Naive thymus-derived CD8-positive, alpha-beta T cell (primary cell): ENCODE measurements at regions not wholly inside any gene's neighbourhood (a gene's known extent, or its start where the extent isn't known, plus 50 kb on each side); places are given as distances from the start of the nearest gene placed in this dataset.

ENCODE experiments used
- ATAC-seq, 2 donors: fragments of 150-1000 bp; cut with Tn5 transposase in 1 of 2; sonication (Bioruptor Pico), chemical (Tn5 transposase) in 1 of 2; 1 replicate in 1 of 2; 2 replicates in 1 of 2; pipeline ENCODE4 v1.10.0; 2021; ENCODE audit warnings: mild to moderate bottlenecking in 2 of 2, moderate library complexity in 2 of 2
- POLR2A ChIA-PET: fragments of 350-600 bp; sonication (Branson Sonifier 250); formaldehyde crosslinking; loops from one replicate; lab custom pipeline; 2021; ENCODE audit warnings: antibody characterized with exemption; lab: Charles Lee
- DNase-seq, 10 donors: peaks; one replicate each; pipeline versions ENCODE4 v3.0.0 to v3.0.0-alpha.2; 2020 to 2022
- H3K27ac Mint-ChIP-seq, 10 donors: one replicate each; pipeline ENCODE4 v1.8.0; 2020 to 2022; ENCODE audit warnings: mild to moderate bottlenecking in 10 of 10, mixed read lengths in 10 of 10, moderate library complexity in 4 of 10, inconsistent platforms in 1 of 10
- H3K27me3 Mint-ChIP-seq, 5 donors: one replicate each; pipeline ENCODE4 v1.8.0; 2021 to 2022; ENCODE audit warnings: mixed read lengths in 5 of 5
- H3K36me3 Mint-ChIP-seq, 3 donors: one replicate each; pipeline ENCODE4 v1.8.0; 2020 to 2022; ENCODE audit warnings: mixed read lengths in 3 of 3, mild to moderate bottlenecking in 2 of 3, inconsistent platforms in 1 of 3
- H3K4me1 Mint-ChIP-seq, 4 donors: one replicate each; pipeline ENCODE4 v1.8.0; 2021 to 2022; ENCODE audit warnings: mixed read lengths in 4 of 4
- H3K4me3 Mint-ChIP-seq, 10 donors: one replicate each; pipeline ENCODE4 v1.8.0; 2020 to 2022; ENCODE audit warnings: mild to moderate bottlenecking in 10 of 10, mixed read lengths in 10 of 10, moderate library complexity in 6 of 10, inconsistent platforms in 1 of 10
- H3K9me3 Mint-ChIP-seq, 9 donors: one replicate each; pipeline ENCODE4 v1.8.0; 2020 to 2022; ENCODE audit warnings: mixed read lengths in 9 of 9, mild to moderate bottlenecking in 3 of 9, inconsistent platforms in 1 of 9, moderate library complexity in 1 of 9

DNA sequence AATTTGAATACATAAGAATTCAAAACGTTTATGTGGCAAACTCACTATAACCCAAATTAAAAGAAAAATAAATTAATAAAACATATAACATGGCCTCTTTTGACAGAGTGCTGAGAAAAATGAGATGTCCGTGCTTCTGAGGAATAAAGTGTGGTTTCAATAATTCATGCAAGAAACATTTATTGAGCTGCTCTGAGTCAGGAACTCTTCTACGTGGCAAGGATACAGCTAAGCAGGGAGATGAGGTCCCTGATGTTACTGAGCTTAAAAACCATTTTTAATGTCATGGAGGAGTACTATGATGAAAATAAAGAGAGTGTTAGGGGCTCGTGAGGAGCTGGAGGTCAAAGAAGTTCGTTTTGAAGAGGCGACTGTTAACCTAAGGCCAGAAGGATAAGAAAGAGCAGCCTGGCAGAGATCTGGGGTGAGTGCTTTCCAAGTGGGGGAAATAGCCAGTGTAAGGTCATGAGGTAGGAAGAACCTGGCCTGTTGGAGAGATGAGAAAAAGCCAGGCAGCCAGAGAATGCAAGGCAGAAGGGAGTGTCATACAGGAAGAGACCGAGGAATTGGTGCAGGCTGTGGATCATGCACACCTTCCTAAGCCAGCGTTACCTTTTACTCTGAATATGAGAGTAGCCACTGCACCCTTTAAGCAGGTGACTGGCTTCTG, 182.2 kb upstream of the DUSP10 start:
- POLR2A ChIA-PET: no interaction called here
- peaks cover 0 to 2% (median 2%) of the 10 kb centered on the region in 3 donors for H3K36me3 Mint-ChIP-seq
- peaks cover 0 to 4% (median 0%) of the 10 kb centered on the region in 9 donors for H3K9me3 Mint-ChIP-seq
- H3K4me1 Mint-ChIP-seq: no peaks in the 10 kb centered on the region
- H3K27me3 Mint-ChIP-seq: peaks cover 0 to 10% (median 0%) of the 10 kb centered on the region in 5 donors
- ATAC-seq: no peak
- no peak overlapping the region for H3K4me3 Mint-ChIP-seq
- DNase-seq: no peak
- no peak overlapping the region for H3K27ac Mint-ChIP-seq

DNA sequence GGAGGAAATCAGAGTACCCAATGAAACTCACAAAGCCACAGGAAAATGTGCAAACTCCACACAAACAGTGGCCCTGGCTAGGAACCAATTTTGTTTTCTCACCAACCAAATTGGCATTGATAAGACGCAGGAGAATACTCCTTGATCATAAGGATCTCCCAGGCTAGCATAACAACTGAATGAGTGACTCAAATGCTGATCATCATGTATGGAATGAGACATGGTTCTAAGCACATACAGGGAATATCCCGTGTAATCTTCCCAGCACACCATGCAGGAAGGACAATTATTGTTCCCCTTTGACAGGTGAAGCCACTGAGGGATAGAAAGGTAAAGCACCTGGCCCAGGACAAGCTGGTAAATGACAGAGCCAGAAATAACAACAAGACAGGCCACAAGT, 180.0 kb upstream of the DUSP10 start:
- Mint-ChIP-seq H3K4me3 (no peak overlapping the region), H3K9me3 (no peaks in the 10 kb centered on the region), H3K36me3 (peaks cover 0 to 2% (median 0%) of the 10 kb centered on the region in 3 donors), H3K27me3 (peaks cover 0 to 5% (median 0%) of the 10 kb centered on the region in 5 donors), H3K27ac (no peak overlapping the region), H3K4me1 (no peaks in the 10 kb centered on the region)
- DNase-seq (no peak), ATAC-seq (no peak)
- POLR2A ChIA-PET: no interaction called here

DNA sequence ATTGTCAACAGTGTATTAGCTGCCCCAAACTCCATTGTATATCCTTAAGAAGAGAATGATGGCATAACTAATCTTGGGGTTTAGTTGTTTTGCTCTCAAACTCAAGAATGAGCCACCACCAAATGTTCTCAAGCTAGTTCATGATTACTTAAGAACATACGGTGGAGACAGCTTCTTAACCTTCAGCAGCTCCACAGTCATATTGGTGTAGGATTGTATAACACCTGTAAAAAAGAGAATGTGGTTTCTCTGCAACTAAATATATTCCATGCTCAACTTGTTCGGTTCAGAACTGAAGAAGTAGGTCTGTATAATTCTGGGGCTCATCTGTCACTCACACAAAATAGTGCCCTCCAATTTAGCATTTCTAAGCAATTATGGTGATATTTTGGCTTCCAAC, 177.9 kb upstream of the DUSP10 start:
- Mint-ChIP-seq H3K4me3 (no peak overlapping the region), H3K4me1 (no peaks in the 10 kb centered on the region), H3K27ac (no peak overlapping the region), H3K9me3 (no peaks in the 10 kb centered on the region), H3K36me3 (no peaks in the 10 kb centered on the region), H3K27me3 (peaks cover 0 to 7% (median 0%) of the 10 kb centered on the region in 5 donors)
- no peak for DNase-seq
- ATAC-seq: no peak
- POLR2A ChIA-PET: no interaction called here

DNA sequence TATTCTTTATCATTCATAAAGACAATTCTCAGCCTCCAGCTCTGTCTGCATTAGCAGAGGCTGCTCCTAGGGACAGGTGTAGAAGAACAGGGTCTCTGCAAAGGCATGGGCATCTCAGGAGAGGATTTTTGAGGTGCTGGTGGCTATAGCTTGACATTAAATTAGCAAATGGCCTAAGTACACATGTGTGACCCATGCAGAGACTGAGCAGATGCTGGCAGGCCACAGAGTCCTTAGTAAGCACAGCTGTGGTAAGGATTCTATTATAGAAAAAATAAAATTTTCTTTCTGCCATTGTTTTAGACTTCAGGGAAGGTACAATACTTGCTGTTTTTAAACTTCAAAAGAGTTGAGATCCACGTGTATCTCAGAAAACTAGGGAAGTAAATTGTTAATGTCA, 177.5 kb upstream of the DUSP10 start:
- no peak overlapping the region for H3K27ac Mint-ChIP-seq
- no peak for DNase-seq
- peaks cover 0 to 7% (median 0%) of the 10 kb centered on the region in 5 donors for H3K27me3 Mint-ChIP-seq
- no peak overlapping the region for H3K4me3 Mint-ChIP-seq
- no peak for ATAC-seq
- POLR2A ChIA-PET: no interaction called here
- H3K36me3 Mint-ChIP-seq: no peaks in the 10 kb centered on the region
- H3K9me3 Mint-ChIP-seq: no peaks in the 10 kb centered on the region
- H3K4me1 Mint-ChIP-seq: no peaks in the 10 kb centered on the region

DNA sequence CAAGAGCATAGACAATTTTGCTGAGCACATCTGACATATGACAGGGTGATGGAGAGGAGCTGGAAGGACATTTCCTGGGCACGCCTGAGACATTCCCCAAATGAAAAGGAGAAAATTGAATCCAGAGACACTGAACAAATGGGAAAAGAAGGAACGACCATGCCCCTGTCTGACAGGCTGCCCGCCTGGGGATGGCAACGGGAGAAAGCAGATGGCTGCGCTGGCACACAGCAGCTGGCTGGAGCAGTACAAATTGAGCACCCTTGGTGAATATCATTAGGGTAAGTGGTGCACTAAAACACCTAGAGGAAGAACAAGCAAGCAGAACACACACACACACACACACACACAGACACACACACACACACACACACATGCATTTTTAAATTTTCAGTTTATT, 174.3 kb upstream of the DUSP10 start:
- POLR2A ChIA-PET: no interaction called here
- Mint-ChIP-seq H3K4me3 (no peak overlapping the region), H3K9me3 (no peaks in the 10 kb centered on the region), H3K27ac (no peak overlapping the region), H3K27me3 (peaks cover 0 to 7% (median 0%) of the 10 kb centered on the region in 5 donors), H3K36me3 (no peaks in the 10 kb centered on the region), H3K4me1 (peaks cover 0 to 4% (median under 1%) of the 10 kb centered on the region in 4 donors)
- ATAC-seq (no peak), DNase-seq (no peak)

DNA sequence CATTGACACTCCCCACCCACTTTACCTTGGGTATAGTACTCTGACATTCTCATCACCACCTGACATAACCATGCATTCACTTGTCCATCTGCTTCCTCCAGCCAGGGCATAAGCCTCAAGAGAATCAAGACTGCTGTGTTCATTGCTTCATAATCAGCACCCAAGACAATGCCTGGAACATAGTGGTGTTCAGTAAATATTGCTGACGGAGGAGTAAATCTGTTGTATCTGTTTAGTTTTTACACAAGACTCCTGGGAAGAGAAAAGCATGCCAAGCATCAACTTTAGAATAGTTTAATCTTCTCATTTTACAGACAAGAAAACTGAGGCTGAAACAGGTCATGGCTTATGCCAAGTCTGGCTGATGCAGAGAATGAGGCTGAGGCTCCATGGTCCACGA, 173.9 kb upstream of the DUSP10 start:
- POLR2A ChIA-PET: no interaction called here
- no peak for DNase-seq
- Mint-ChIP-seq H3K27ac (no peak overlapping the region), H3K9me3 (no peaks in the 10 kb centered on the region), H3K4me1 (peaks cover 0 to 4% (median under 1%) of the 10 kb centered on the region in 4 donors), H3K4me3 (no peak overlapping the region), H3K27me3 (peaks cover 0 to 7% (median 0%) of the 10 kb centered on the region in 5 donors), H3K36me3 (no peaks in the 10 kb centered on the region)
- ATAC-seq: no peak

DNA sequence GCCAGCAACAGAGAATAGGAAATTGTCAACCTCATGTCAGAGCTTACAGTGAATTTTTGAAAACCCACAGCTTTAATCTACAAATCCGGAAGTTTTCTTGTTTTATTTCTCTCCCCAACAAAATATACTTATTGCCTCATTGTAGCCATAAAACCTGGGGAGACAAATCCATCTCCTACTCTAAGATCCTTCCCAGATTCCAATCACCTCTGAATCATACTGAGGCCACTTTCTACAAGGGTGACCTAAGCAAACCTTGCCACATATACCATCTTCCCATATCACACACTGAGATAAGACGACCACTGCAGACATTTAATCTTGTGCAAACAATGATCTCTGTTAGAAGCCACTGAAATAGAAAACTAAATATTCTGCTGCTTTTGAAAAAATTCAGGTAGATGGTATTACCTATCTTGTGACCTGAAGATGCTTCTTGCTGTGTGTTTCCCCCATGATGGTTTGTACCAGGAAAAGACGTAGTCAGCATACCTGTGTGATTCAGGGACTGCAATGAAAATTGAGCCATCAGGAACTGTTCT, 171.5 kb upstream of the DUSP10 start:
- H3K9me3 Mint-ChIP-seq: no peaks in the 10 kb centered on the region
- peaks cover 0 to 7% (median 0%) of the 10 kb centered on the region in 5 donors for H3K27me3 Mint-ChIP-seq
- no peak for ATAC-seq
- POLR2A ChIA-PET: no interaction called here
- H3K36me3 Mint-ChIP-seq: no peaks in the 10 kb centered on the region
- peaks cover 0 to 4% (median under 1%) of the 10 kb centered on the region in 4 donors for H3K4me1 Mint-ChIP-seq
- no peak overlapping the region for H3K27ac Mint-ChIP-seq
- no peak overlapping the region for H3K4me3 Mint-ChIP-seq
- DNase-seq: no peak

DNA sequence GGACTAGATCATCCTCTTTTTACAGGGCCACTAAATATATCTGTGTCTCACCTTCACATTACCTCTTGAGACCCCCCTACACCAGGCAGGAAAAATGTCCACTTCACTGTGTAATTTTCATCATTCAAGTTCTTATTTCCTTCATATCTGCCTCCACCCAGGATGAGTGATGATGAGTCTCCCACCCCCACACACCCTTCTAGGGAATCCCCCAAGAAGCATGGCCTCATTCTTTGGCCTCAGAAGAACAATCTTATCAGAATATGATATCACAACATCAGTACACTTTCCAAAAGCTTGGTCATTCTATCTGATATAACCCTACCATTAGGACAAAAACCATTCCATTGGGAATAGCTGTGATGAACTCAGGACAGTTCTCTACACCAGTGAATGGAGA, 170.3 kb upstream of the DUSP10 start:
- POLR2A ChIA-PET: no interaction called here
- Mint-ChIP-seq H3K4me3 (no peak overlapping the region), H3K36me3 (no peaks in the 10 kb centered on the region), H3K4me1 (peaks cover 0 to 4% (median under 1%) of the 10 kb centered on the region in 4 donors), H3K27ac (no peak overlapping the region), H3K9me3 (no peaks in the 10 kb centered on the region), H3K27me3 (peaks cover 0 to 7% (median 0%) of the 10 kb centered on the region in 5 donors)
- no peak for DNase-seq
- no peak for ATAC-seq

DNA sequence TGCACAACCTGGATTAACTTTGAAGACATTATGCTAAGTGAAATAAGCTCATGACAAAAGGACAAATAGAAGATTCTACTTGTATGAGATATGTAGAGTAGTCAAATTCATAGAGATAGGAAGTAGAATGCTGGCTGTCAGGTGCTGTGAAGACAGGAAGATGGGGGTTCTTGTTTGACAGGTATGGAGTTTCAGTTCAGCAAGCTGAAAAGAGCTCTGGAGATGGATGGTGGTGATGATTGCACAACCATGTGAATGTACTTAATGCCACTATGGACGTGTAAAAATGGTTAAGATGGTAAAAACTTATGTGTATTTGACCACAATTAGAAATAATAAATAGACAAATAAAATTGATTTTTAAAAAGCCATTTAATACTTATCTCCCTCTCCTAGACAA, 169.8 kb upstream of the DUSP10 start:
- Mint-ChIP-seq H3K36me3 (no peaks in the 10 kb centered on the region), H3K4me3 (no peak overlapping the region), H3K9me3 (no peaks in the 10 kb centered on the region), H3K4me1 (peaks cover 0 to 4% (median under 1%) of the 10 kb centered on the region in 4 donors), H3K27me3 (peaks cover 0 to 7% (median 0%) of the 10 kb centered on the region in 5 donors), H3K27ac (no peak overlapping the region)
- POLR2A ChIA-PET: no interaction called here
- DNase-seq: no peak
- no peak for ATAC-seq

DNA sequence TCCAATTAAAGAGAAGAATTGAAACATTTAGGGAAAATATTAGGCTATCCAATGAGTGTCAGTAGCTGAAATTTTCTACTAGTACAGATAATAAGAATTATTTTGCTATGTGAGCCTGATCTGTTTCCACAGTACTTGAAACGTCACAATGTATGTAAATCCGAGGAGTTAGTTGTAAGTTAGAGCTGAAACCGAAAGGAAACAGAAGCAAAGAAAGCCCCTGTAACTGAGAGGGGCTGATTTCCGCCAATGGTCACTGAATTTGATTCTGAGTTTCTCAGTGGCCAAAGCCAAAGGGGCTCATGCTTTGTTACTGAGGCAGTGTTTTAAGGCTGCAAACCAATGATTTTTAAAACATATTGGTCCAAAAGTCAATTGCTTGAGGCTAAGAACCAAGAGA, 168.3 kb upstream of the DUSP10 start:
- Mint-ChIP-seq H3K27me3 (no peaks in the 10 kb centered on the region), H3K36me3 (no peaks in the 10 kb centered on the region), H3K9me3 (no peaks in the 10 kb centered on the region), H3K4me1 (peaks cover 0 to 4% (median 1%) of the 10 kb centered on the region in 4 donors), H3K4me3 (no peak overlapping the region), H3K27ac (no peak overlapping the region)
- ATAC-seq (no peak), DNase-seq (no peak)
- POLR2A ChIA-PET: no interaction called here

DNA sequence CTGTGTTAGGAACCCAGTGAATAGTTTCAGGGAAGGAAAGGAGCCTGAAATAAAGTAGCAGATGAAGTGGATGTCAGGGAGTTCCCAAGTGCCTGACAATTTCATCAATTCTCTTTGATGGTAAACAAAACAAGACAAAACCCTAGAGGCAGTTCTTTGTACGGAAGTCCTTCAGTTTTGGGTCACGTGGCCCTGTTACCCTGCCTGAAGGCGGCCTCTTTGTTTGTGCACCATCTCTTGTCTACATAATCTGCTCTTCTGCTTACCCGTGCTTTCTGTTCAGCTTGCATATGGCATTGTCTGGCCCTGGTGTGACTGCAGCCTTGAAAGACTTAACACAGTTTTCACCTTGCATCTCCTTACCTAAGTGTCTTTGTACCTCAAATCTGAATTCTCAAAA, 166.7 kb upstream of the DUSP10 start:
- POLR2A ChIA-PET: no interaction called here
- DNase-seq: no peak
- H3K4me3 Mint-ChIP-seq: no peak overlapping the region
- H3K27me3 Mint-ChIP-seq: no peaks in the 10 kb centered on the region
- H3K9me3 Mint-ChIP-seq: no peaks in the 10 kb centered on the region
- peaks cover 0 to 4% (median 2%) of the 10 kb centered on the region in 4 donors for H3K4me1 Mint-ChIP-seq
- H3K36me3 Mint-ChIP-seq: no peaks in the 10 kb centered on the region
- no peak for ATAC-seq
- H3K27ac Mint-ChIP-seq: no peak overlapping the region

DNA sequence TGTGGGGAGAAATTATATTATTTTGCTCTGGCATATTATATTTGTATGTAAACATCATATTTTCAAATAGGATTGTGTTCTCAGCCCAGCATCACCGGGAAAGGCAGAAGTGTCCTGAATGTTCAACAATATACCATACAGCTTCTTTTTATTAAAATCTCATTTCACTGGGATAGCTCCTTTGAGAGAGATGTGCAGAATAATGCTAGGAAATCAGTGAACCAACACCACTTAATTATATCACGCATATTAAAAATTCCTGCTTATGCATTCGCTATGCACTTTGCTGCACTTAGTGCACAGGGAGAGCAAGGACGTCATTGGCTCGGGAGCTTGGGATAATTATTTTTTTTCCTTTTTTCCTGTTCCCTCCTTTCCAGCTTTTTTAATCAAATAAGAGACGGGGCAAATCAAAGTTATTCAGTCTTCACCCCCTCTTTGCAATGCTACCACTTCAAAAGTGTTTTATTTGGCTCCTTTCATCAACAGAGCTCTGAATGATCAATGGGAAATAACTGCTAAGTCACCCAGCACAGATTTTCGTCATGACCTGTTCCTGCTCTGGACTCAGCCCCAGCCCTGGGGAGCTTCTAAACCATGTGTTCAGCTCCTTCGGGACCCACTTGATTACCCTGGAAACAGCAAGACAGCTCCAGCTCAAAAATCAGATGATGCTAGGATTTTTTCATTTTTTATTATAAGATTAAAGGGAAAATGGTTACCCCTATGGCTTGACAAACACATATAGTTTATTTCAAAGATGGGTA, 165.5 kb upstream of the DUSP10 start:
- Mint-ChIP-seq H3K27me3 (no peaks in the 10 kb centered on the region), H3K4me1 (peaks cover 0 to 4% (median under 1%) of the 10 kb centered on the region in 4 donors), H3K9me3 (no peaks in the 10 kb centered on the region), H3K4me3 (no peak overlapping the region), H3K36me3 (no peaks in the 10 kb centered on the region), H3K27ac (no peak overlapping the region)
- no peak for ATAC-seq
- DNase-seq: no peak
- POLR2A ChIA-PET: no interaction called here

DNA sequence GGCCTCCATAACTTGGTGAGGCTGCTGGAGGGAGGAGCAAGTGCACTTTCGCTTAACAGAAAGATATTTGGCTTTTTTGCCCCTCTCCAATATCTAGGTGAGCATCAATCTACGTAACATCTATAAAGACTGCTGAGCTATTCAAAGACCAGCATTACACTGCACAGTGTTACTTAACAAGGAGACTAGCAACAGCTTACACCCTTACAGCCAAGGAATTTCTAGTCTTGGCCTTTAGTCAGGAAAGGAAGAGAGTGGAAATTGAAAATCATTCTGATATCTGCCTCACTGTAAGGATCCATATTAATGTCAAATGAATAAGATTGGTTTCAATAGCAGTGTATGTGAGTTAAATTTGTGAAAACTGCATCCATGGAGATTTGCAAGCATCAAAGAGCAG, 163.9 kb upstream of the DUSP10 start:
- POLR2A ChIA-PET: no interaction called here
- Mint-ChIP-seq H3K4me3 (no peak overlapping the region), H3K4me1 (peaks cover 0 to 2% (median 0%) of the 10 kb centered on the region in 4 donors), H3K36me3 (no peaks in the 10 kb centered on the region), H3K27me3 (no peaks in the 10 kb centered on the region), H3K27ac (no peak overlapping the region), H3K9me3 (no peaks in the 10 kb centered on the region)
- DNase-seq (no peak), ATAC-seq (no peak)
